ELF-1 (cell line): ENCODE measurements at regions not wholly inside any gene's neighbourhood (a gene's known extent, or its start where the extent isn't known, plus 50 kb on each side); places are given as distances from the start of the nearest gene placed in this dataset.
"Not testable (repeated sequence)": the region's sequence is repeated elsewhere in the genome, so short reads cannot be mapped to it uniquely, and the experiment has no call there.

Experiments used
- DNase-seq: peaks from one replicate; pipeline ENCODE4 v3.0.0-alpha.2; 2016; ENCODE audit warnings: low read depth, low spot score

DNA sequence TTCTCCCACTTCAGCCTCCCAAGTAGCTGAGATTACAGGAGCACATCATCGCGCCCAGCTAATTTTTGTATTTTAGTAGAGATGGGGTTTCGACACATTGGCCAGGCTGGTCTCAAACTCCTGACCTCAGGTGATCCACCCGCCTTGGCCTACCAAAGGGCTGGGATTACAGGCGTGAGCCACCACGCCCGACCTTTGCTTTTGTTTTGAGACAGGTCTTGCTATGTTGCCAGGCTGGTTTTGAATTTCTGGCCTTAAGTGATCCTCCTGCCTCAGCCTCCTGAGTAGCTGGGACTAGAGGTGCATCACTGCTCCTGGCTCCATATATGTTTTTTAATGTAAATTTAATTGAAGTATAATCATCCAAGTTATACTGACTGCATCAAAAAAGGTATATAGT, 80.2 kb upstream of the NEK6 start:
- DNase-seq = not testable (repeated sequence)

DNA sequence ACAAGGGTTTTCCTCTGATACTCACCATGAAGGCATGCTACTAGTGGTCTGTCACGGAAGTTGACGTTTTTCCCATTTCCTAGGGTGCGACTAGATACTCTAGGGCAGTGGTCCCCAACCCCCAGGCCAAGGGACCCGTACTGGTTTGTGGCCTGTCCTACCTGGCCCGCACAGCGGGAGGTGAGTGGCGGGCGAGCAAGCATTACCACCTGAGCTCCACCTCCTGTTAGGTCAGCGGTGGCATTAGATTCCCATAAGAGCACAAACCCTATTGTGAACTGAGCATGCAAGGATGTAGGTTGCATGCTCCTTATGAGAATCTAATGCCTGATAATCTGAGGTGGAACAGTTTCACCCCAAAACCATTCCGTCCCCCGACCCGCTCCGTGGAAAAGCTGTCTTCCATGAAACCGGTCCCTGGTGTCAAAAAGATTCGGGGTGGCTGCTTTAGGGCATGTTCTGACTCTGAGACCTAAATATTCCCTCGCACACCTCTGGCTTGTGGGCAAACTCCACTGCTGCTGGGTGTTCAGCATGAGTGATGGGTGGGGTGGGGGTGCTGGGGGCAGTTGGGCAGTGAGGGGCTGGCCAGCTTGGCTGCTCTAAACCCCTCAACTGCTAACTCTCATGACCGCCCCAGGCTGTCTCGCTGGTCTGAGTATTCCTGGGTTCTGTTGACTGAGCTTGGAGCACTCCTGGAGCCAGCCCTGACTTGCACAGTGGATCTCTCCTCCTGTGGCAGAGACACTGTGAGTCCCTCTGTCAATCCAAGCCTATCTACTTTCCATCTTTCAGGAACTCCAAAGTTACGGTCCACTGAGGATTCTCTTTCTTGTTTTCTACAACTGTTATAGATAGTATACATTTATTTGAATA, 78.3 kb upstream of the NEK6 start:
- DNase-seq = no peak

GRCh38 chr9:124180557-124180956, 77.2 kb upstream of the NEK6 start:
- DNase-seq = no peak

GRCh38 chr9:124182741-124183140, 75.0 kb upstream of the NEK6 start:
- DNase-seq = no peak

DNA sequence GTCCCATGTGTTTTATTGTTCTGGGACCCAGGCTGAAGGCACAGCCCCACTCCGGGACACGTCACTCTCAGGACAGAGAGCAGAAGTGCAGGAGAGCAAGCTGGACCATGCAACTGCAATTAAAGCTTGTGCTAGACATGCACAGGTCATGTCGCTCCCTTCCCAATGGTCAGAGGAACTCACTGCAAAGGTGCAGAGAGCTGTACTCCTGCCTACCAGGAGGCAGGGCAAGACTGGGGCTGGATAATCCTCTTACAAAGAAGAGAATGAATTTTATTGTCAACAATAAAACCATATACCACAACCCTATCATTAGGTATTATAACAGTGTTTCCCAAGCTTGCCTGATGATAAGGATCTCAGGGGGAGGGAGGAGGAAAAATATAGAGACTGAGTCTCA, 74.0 kb upstream of the NEK6 start:
- DNase-seq = no peak

DNA sequence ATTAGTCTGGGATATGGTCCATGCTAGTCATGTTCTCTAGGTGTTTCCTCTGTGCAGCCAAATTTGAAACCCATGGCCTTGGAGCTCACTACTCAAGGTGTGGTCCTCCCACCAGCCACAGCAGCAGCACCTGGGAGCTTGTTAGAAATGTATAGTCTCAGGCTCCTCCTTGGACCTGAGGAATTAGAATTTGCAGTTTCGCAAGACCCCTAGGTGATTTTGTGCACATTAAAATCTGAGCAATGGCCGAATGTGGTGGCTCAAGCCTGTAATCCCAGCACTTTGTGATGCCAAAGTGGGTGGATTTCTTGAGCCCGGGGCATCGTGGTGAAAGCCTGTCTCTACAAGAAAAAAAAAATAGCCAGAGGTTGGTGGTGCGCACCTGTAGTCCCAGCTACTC, 72.3 kb upstream of the NEK6 start:
- DNase-seq = no peak

DNA sequence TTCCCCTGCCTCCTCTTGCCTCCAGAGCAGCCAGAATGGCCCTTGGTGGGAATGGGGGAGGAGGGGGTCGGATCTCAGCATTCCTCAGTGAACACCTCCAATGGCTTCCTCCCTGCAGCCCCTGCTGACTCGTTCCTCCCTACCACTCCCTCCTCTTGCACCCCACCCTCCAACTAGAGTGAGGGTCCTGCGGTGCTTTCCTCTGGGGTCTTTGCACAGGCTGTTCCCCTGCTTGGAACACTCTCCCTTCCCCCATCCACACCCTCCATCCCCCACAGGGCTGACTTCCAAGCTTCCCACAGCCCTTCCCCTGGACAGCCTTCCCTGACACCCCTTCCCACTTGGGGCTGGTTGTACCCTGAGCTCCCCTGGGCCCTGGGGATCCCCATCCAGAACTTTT, 70.4 kb upstream of the NEK6 start:
- no peak for DNase-seq

- DNase-seq = no peak
Measured at GRCh38 chr9:124188331-124189110, 69.2 kb upstream of the NEK6 start.

- DNase-seq = no peak
Measured at GRCh38 chr9:124190761-124191160, 67.0 kb upstream of the NEK6 start.

DNA sequence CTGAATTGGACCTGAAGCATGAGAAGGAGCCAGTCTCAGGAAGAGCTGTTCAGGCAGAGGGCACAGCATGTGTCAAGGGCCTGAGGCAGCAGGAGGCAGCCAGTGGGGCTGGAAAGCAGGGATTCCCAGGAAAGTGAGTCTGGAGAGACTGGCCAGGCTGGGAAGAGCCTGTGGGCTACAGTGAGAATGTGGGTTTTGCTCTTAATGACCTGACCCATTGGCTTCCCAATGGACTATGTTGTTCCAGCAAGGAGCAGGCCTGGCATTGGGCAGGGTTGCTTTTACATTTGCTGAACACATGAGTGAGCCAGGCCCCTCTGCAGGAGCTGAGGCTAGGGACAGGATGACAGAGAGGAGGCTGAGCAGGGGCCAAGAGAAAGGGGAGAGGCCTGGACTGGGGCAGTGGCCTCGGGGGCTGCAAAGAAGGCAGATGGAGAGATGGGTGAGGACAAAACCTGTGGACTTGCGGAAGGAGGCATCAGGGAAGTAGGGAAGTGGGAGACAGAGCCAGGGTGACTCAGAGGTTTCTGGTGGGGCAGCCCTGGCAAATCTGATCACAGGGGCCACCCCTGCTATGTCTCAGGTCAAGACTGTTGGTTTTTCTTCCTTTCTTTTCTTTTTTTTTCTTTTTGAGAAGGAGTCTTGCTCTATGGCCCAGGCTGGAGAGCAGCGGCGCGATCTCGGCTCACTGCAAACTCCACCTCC, 65.9 kb upstream of the NEK6 start:
- DNase-seq = no peak

- DNase-seq = no peak
Measured at GRCh38 chr9:124196814-124197176, 61.0 kb upstream of the NEK6 start.

- no peak for DNase-seq
Measured at GRCh38 chr9:124197177-124198095, 60.3 kb upstream of the NEK6 start.

GRCh38 chr9:124198331-124198730, 59.4 kb upstream of the NEK6 start:
- no peak for DNase-seq

- no peak for DNase-seq
Measured at GRCh38 chr9:124198948-124199347, 58.8 kb upstream of the NEK6 start.

DNA sequence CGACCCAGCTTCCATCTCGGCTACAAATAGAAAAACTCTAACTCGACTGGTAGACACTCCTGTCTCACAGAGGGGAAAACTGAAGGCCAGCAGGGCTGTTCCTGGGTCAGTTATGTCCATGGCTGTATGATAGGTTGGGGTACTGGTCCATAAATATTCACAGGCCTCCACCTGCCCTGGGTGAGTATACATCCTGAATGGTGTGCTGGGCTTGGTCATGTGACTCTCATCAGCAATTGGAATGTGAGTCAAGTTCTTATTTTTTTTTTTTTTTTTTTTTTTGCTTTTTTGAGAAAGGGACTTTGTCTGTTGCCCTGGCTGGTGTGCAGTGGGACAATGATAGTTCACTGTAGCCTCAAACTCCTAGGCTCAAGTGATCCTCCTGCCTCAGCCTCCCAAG, 58.3 kb upstream of the NEK6 start:
- no peak for DNase-seq

DNA sequence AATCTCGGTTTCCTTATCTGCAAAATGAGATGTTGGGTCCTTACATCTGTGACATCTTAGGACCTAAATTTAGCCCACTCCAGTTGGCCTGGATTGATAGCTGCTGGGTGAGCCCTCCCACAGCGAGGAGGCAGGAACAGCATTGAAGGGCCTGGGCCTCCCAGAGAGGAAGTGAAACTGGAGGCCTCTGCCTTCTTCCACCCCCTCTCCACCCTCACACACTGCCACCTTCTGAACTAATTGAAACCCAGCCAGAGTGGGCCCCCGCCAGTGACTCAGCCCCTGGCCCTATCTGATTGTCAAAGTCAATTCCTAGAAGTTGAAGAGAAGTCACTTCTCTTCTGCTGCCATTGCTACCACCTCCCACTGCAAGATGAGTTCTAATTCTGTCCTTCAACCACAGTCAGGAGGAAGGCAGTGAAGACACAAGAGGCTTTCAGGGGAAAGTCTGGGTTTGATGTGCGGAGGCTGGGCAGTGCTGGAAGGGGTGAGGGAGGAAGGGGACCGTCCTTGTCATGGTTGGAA, 55.2 kb upstream of the NEK6 start:
- no peak for DNase-seq

DNA sequence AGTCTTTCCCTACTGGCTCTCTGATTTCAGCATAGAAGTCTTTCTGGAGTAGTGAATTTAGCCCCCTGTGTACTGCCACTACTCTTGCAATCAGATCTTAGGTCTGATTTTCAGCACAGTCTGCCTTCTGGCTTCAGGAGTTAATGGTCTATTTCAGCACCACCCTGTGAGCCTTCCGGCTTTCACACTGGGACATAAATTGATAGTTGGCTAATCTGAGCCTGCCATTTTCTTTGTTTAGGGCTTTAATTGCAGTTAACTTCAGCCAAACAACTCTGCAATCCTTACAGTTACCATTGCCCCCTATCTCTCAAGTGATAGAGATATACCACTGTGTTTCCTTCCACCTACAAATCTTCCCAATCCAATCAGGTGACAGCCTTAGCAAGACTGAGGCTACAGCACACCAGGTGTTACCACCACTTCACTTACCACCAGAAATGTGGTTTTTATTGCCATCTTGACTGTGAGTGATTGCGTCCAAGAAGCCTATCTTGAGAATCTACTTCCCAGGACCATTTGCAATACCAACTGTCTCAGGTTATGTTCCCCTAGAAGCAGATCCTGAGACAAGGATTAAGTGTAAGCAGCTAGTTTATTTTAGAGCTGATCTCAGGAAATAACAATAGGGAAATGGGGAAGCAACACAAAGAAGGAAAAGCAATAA, 51.9 kb upstream of the NEK6 start:
- no peak for DNase-seq

- DNase-seq = no peak
Measured at GRCh38 chr9:124206391-124206790, 51.4 kb upstream of the NEK6 start.
